Right lobe of liver (tissue), 4 donors: ENCODE measurements at regions not wholly inside any gene's neighbourhood (a gene's known extent, or its start where the extent isn't known, plus 50 kb on each side); places are given as distances from the start of the nearest gene placed in this dataset.

Experiments
- CTCF ChIP-seq, 4 donors: fragments of 200-600 bp in 3 of 4; fragments of 450-650 bp in 1 of 4; IDR thresholded peaks; one replicate each; pipeline versions ENCODE4 v1.5.1 to v1.8.0; 2016 to 2022; ENCODE audit warnings: antibody characterized with exemption in 4 of 4, mild to moderate bottlenecking in 2 of 4
- POLR2A ChIP-seq: fragments of 450-650 bp; IDR thresholded peaks from one replicate; pipeline ENCODE4 v1.6.1; 2017; ENCODE audit warnings: antibody characterized with exemption, mild to moderate bottlenecking
- donor health status: DM: no; HTN: no; CAD: no.
- donor health status: DM: no; HTN: no; CAD: no.
- donor health status: DM: no; HTN: yes; CAD: no.

GRCh38 chr11:130749216-130749615 is 167.1 kb downstream of the SNX19 start:
- no peak for TF ChIP-seq POLR2A
- no peak for TF ChIP-seq CTCF (IDR thresholded peaks at IDR 0.05)
